Gastrocnemius medialis (tissue), 4 donors: ENCODE measurements at regions not wholly inside any gene's neighbourhood (a gene's known extent, or its start where the extent isn't known, plus 50 kb on each side); places are given as distances from the start of the nearest gene placed in this dataset.

Experiments used
- CTCF ChIP-seq, 5 experiments: fragments of 450-650 bp in 3 of 5; fragments of 200-600 bp in 2 of 5; sonication (generic) in 2 of 5; IDR thresholded peaks in 4 of 5; conservative IDR thresholded peaks in 1 of 5; 1 replicate in 4 of 5; 2 replicates in 1 of 5; pipeline ENCODE4 v1.5.1; 2016 to 2019; ENCODE audit warnings: antibody characterized with exemption in 5 of 5, mild to moderate bottlenecking in 3 of 5, moderate library complexity in 3 of 5
- POLR2A ChIP-seq, 2 donors: fragments of 450-650 bp; IDR thresholded peaks; one replicate each; pipeline ENCODE4 v1.6.1; 2017; ENCODE audit warnings: antibody characterized with exemption in 2 of 2, mild to moderate bottlenecking in 2 of 2, moderate library complexity in 2 of 2

- TF ChIP-seq CTCF (IDR thresholded peaks at IDR 0.05 in 4 of 5, conservative IDR thresholded peaks at IDR 0.05 in 1 of 5) = no peak
- TF ChIP-seq POLR2A (IDR thresholded peaks at IDR 0.05) = no peak
These were observed 626.1 kb downstream of the MCTP2 start for GRCh38 chr15:94857466-94857865.
